ENCODE measurements at regions not wholly inside any gene's neighbourhood (a gene's known extent, or its start where the extent isn't known, plus 50 kb on each side); places are given as distances from the start of the nearest gene placed in this dataset.

DNA sequence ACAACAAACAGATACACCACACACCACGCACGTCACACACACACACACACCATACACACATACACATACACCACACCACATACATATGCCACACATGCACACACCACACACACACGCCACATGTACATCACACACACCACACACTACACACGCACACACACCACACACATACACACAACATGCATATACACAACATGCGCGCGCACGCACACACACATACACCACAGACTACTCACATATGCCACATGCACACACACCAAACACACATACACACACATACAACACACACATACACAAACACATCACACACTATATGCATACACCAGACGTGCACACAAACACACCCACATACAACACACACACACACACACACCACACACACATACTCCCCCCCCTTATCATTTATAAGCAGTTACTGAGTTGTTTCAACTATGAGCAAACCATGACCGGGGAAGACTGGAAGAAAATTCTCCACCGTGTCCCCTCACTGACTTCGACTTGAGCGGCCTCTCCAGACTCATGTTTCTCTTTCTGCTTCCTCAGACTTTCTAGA lies 126.7 kb upstream of the IQSEC1 start:
- no peak overlapping the region for H3K27ac ChIP-seq (ENCODE audit: low read length)
- no peak for DNase-seq
- H3K36me3 ChIP-seq (ENCODE audit: control insufficient read depth, insufficient read depth, low read length), result no peaks in the 10 kb centered on the region
- H3K4me3 ChIP-seq (ENCODE audit: low read length), result no peak overlapping the region
- H3K27me3 ChIP-seq (ENCODE audit: control insufficient read depth, insufficient read depth, low read length), result peaks cover 51% of the 10 kb centered on the region
- WGBS (ENCODE audit: insufficient coverage, low lambda C conversion rate), result no CpG with 5 or more reads among the region's 13 CpGs
- H3K4me1 ChIP-seq (ENCODE audit: control insufficient read depth, insufficient read depth, low read length), result no peaks in the 10 kb centered on the region
- no peaks in the 10 kb centered on the region for H3K9me3 ChIP-seq (ENCODE audit: control insufficient read depth, low read depth, low read length)

DNA sequence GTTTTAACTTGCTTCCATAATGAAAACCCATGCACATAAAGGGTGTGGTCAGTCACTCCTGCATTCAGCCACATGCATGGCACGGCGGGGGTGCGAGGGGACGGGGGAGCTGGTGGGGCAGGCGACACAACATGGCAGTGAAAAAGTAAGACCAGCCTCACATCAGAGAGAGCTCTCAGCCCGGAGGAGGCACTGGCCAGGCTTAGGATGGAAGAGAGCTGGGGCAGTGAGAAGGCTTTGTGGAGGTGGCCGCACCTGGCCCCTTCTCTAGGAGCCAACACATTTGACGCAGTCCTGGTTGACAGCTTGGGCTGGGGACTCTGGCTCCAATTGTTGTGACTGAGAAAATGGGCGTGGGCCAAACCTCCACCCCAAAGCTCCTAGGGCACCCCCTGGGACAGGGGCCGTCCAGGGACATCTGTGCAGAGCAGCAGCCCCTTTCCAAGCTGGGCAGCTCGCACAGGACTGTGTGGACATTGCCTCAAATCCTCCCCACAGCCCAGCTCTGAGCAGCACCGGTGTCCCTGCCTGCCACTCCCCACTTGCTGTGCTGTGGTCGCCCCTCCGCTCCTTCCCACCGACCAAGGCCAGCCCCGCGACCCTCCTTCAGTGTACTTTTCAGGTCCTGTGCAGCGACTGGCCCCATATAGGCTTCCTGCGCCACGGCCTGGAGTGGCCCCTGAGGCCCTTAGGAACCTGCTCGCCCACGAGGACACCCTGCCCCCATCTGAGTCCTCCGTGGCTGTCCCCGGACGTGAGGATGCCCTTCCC lies 126.0 kb upstream of the IQSEC1 start:
- no peaks in the 10 kb centered on the region for H3K36me3 ChIP-seq (ENCODE audit: control insufficient read depth, insufficient read depth, low read length)
- H3K4me1 ChIP-seq (ENCODE audit: control insufficient read depth, insufficient read depth, low read length), result no peaks in the 10 kb centered on the region
- H3K9me3 ChIP-seq (ENCODE audit: control insufficient read depth, low read depth, low read length), result no peaks in the 10 kb centered on the region
- no peak for DNase-seq
- H3K27ac ChIP-seq (ENCODE audit: low read length), result no peak overlapping the region
- WGBS (ENCODE audit: insufficient coverage, low lambda C conversion rate), result no CpG with 5 or more reads among the region's 25 CpGs
- no peak overlapping the region for H3K4me3 ChIP-seq (ENCODE audit: low read length)
- peaks cover 43% of the 10 kb centered on the region for H3K27me3 ChIP-seq (ENCODE audit: control insufficient read depth, insufficient read depth, low read length)

- H3K27me3 ChIP-seq (ENCODE audit: control insufficient read depth, insufficient read depth, low read length), result peaks cover 35% of the 10 kb centered on the region
These were observed 125.1 kb upstream of the IQSEC1 start for GRCh38 chr3:13198264-13198879.

GRCh38 chr3:13197795-13198194 lies 124.6 kb upstream of the IQSEC1 start:
- WGBS (ENCODE audit: insufficient coverage, low lambda C conversion rate), result no CpG with 5 or more reads among the region's 13 CpGs
- peaks cover 29% of the 10 kb centered on the region for H3K27me3 ChIP-seq (ENCODE audit: control insufficient read depth, insufficient read depth, low read length)
- no peak for DNase-seq
- H3K27ac ChIP-seq (ENCODE audit: low read length), result no peak overlapping the region
- H3K4me3 ChIP-seq (ENCODE audit: low read length), result no peak overlapping the region
- H3K9me3 ChIP-seq (ENCODE audit: control insufficient read depth, low read depth, low read length), result no peaks in the 10 kb centered on the region
- H3K36me3 ChIP-seq (ENCODE audit: control insufficient read depth, insufficient read depth, low read length), result no peaks in the 10 kb centered on the region
- H3K4me1 ChIP-seq (ENCODE audit: control insufficient read depth, insufficient read depth, low read length), result no peaks in the 10 kb centered on the region

More at GRCh38 chr3:13198264-13198879, 125.1 kb upstream of the IQSEC1 start:
- DNase-seq, result no peak
- Histone ChIP-seq H3K36me3 (ENCODE audit: control insufficient read depth, insufficient read depth, low read length) (no peaks in the 10 kb centered on the region), H3K4me1 (ENCODE audit: control insufficient read depth, insufficient read depth, low read length) (no peaks in the 10 kb centered on the region), H3K27ac (ENCODE audit: low read length) (no peak overlapping the region), H3K4me3 (ENCODE audit: low read length) (no peak overlapping the region), H3K9me3 (ENCODE audit: control insufficient read depth, low read depth, low read length) (no peaks in the 10 kb centered on the region)
- no CpG with 5 or more reads among the region's 11 CpGs for WGBS (ENCODE audit: insufficient coverage, low lambda C conversion rate)

- no peak for DNase-seq
- H3K36me3 ChIP-seq (ENCODE audit: control insufficient read depth, insufficient read depth, low read length), result no peaks in the 10 kb centered on the region
- peaks cover 24% of the 10 kb centered on the region for H3K27me3 ChIP-seq (ENCODE audit: control insufficient read depth, insufficient read depth, low read length)
- no peaks in the 10 kb centered on the region for H3K4me1 ChIP-seq (ENCODE audit: control insufficient read depth, insufficient read depth, low read length)
- no peak overlapping the region for H3K4me3 ChIP-seq (ENCODE audit: low read length)
- H3K9me3 ChIP-seq (ENCODE audit: control insufficient read depth, low read depth, low read length), result no peaks in the 10 kb centered on the region
- no CpG with 5 or more reads among the region's 12 CpGs for WGBS (ENCODE audit: insufficient coverage, low lambda C conversion rate)
- H3K27ac ChIP-seq (ENCODE audit: low read length), result no peak overlapping the region
These were observed 124.1 kb upstream of the IQSEC1 start for GRCh38 chr3:13197281-13197680.

DNA sequence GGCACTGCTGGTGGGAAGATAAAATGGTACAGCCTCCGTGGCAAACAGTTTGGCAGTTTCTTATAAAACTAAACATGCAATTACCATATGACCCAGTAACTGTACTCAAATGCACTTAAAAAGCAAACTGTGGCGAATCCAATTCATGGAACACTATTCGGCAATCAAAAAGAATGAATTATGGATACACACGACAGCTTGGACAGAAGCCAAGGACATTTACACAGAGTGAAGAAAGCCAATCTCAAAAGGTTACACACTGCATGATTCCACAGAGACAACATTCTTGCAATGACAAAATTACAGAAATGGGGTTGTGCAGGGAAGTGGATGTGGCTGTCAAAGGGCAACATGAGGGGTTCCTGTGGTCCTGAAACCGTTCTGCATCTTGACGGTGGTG lies 122.1 kb upstream of the IQSEC1 start:
- no peak for DNase-seq
- no CpG with 5 or more reads among the region's 6 CpGs for WGBS (ENCODE audit: insufficient coverage, low lambda C conversion rate)
- Histone ChIP-seq H3K27ac (ENCODE audit: low read length) (no peak overlapping the region), H3K36me3 (ENCODE audit: control insufficient read depth, insufficient read depth, low read length) (no peaks in the 10 kb centered on the region), H3K9me3 (ENCODE audit: control insufficient read depth, low read depth, low read length) (no peaks in the 10 kb centered on the region), H3K27me3 (ENCODE audit: control insufficient read depth, insufficient read depth, low read length) (peaks cover 11% of the 10 kb centered on the region), H3K4me3 (ENCODE audit: low read length) (no peak overlapping the region), H3K4me1 (ENCODE audit: control insufficient read depth, insufficient read depth, low read length) (no peaks in the 10 kb centered on the region)

DNA sequence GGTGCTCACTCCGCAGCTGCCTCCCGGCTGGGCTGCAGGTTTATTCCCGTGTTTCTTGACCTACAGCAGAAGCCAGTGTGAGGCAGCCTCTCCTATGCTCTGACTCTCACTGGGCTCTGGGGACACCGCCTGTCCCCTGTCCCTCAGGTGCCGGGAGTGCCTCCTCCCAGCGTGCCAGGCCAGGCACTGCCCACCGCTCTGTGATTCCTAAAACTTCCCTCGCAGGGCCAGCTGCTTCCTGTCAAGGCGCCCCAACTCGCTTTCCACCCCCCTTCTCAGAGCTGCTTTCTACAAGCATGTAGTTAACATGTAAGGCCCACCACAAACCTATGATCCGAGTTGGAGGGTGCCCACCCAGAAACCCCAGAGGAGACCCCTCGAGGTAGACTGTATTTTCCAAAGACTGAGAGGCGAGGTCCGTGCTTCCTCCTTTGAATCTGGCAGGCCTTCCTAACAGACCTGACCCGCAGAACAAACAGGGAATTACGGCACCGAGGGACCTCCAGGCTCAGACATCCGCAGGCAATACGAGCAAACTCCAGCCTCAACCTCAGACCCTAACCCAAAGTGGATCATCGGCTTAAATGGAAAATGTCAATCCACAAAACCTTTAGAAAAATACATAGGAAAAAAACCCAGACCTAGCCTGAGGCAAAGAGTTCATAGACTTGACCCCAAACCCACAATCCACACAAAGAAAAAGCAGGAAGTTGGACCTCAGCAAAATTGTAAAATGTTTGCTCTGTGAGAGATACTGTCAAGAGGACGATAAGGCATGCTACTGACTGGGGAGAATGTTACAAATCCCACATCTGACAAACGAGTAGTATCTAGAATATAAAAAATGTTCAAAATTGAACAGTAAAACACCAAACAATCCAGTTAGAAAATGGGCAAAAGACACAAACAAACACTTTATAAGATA lies 121.3 kb upstream of the IQSEC1 start:
- H3K27ac ChIP-seq (ENCODE audit: low read length), result no peak overlapping the region
- no peaks in the 10 kb centered on the region for H3K4me1 ChIP-seq (ENCODE audit: control insufficient read depth, insufficient read depth, low read length)
- no peak overlapping the region for H3K4me3 ChIP-seq (ENCODE audit: low read length)
- no peak for DNase-seq
- peaks cover 8% of the 10 kb centered on the region for H3K27me3 ChIP-seq (ENCODE audit: control insufficient read depth, insufficient read depth, low read length)
- WGBS (ENCODE audit: insufficient coverage, low lambda C conversion rate), result 21% methylated on average over 2 of the region's 22 CpGs
- no peaks in the 10 kb centered on the region for H3K36me3 ChIP-seq (ENCODE audit: control insufficient read depth, insufficient read depth, low read length)
- H3K9me3 ChIP-seq (ENCODE audit: control insufficient read depth, low read depth, low read length), result no peaks in the 10 kb centered on the region

GRCh38 chr3:13193320-13194284 lies 120.4 kb upstream of the IQSEC1 start:
- Histone ChIP-seq H3K36me3 (ENCODE audit: control insufficient read depth, insufficient read depth, low read length) (no peaks in the 10 kb centered on the region), H3K9me3 (ENCODE audit: control insufficient read depth, low read depth, low read length) (no peaks in the 10 kb centered on the region), H3K4me1 (ENCODE audit: control insufficient read depth, insufficient read depth, low read length) (no peaks in the 10 kb centered on the region), H3K27ac (ENCODE audit: low read length) (no peak overlapping the region), H3K4me3 (ENCODE audit: low read length) (no peak overlapping the region), H3K27me3 (ENCODE audit: control insufficient read depth, insufficient read depth, low read length) (peaks cover 3% of the 10 kb centered on the region)
- DNase-seq, result no peak
- WGBS (ENCODE audit: insufficient coverage, low lambda C conversion rate), result no CpG with 5 or more reads among the region's 17 CpGs

- H3K4me1 ChIP-seq (ENCODE audit: control insufficient read depth, insufficient read depth, low read length), result no peaks in the 10 kb centered on the region
- H3K36me3 ChIP-seq (ENCODE audit: control insufficient read depth, insufficient read depth, low read length), result no peaks in the 10 kb centered on the region
- H3K27ac ChIP-seq (ENCODE audit: low read length), result no peak overlapping the region
- DNase-seq, result no peak
- no peak overlapping the region for H3K4me3 ChIP-seq (ENCODE audit: low read length)
- H3K27me3 ChIP-seq (ENCODE audit: control insufficient read depth, insufficient read depth, low read length), result peaks cover 2% of the 10 kb centered on the region
- no peaks in the 10 kb centered on the region for H3K9me3 ChIP-seq (ENCODE audit: control insufficient read depth, low read depth, low read length)
- WGBS (ENCODE audit: insufficient coverage, low lambda C conversion rate), result no CpG with 5 or more reads among the region's 16 CpGs
These were observed 119.4 kb upstream of the IQSEC1 start for GRCh38 chr3:13192471-13193213.

Data from large intestine (tissue), 3 donors.